Fibroblast of the conjunctiva (primary cell): ENCODE measurements at regions not wholly inside any gene's neighbourhood (a gene's known extent, or its start where the extent isn't known, plus 50 kb on each side); places are given as distances from the start of the nearest gene placed in this dataset.
"Not testable (repeated sequence)": the region's sequence is repeated elsewhere in the genome, so short reads cannot be mapped to it uniquely, and the experiment has no call there.

Source experiments
- DNase-seq: peaks from one replicate; pipeline ENCODE4 v3.0.0-alpha.2; 2010; ENCODE audit warnings: low read depth

GRCh38 chr2:217366266-217366895 lies 506.5 kb upstream of the TNP1 start:
- DNase-seq: no peak

- DNase-seq: no peak
Measured at GRCh38 chr2:217365656-217366055, 505.8 kb upstream of the TNP1 start.

GRCh38 chr2:217364224-217364623 lies 504.4 kb upstream of the TNP1 start:
- DNase-seq: no peak

- no peak for DNase-seq
Measured at GRCh38 chr2:217363470-217363869, 503.6 kb upstream of the TNP1 start.

- no peak for DNase-seq
Measured at GRCh38 chr2:217362710-217363109, 502.8 kb upstream of the TNP1 start.

- DNase-seq: no peak
Measured at GRCh38 chr2:217362286-217362685, 502.4 kb upstream of the TNP1 start.

- no peak for DNase-seq
Measured at GRCh38 chr2:217361483-217361880, 501.6 kb upstream of the TNP1 start.

- no peak for DNase-seq
Measured at GRCh38 chr2:217360781-217361482, 501.1 kb upstream of the TNP1 start.

GRCh38 chr2:217360111-217360510 lies 500.2 kb upstream of the TNP1 start:
- no peak for DNase-seq

- no peak for DNase-seq
Measured at GRCh38 chr2:217357886-217358620, 498.2 kb upstream of the TNP1 start.

- no peak for DNase-seq
Measured at GRCh38 chr2:217356781-217357180, 496.9 kb upstream of the TNP1 start.

GRCh38 chr2:217356142-217356541 lies 496.3 kb upstream of the TNP1 start:
- no peak for DNase-seq

GRCh38 chr2:217353591-217353990 lies 493.7 kb upstream of the TNP1 start:
- DNase-seq: no peak

GRCh38 chr2:217351378-217351777 lies 491.5 kb upstream of the TNP1 start:
- no peak for DNase-seq

- no peak for DNase-seq
Measured at GRCh38 chr2:217349251-217349650, 489.4 kb upstream of the TNP1 start.

GRCh38 chr2:217347630-217348029 lies 487.8 kb upstream of the TNP1 start:
- not testable (repeated sequence) for DNase-seq

GRCh38 chr2:217346043-217346442 lies 486.2 kb upstream of the TNP1 start:
- DNase-seq: not testable (repeated sequence)

GRCh38 chr2:217340899-217341298 lies 481.0 kb upstream of the TNP1 start:
- DNase-seq: no peak

GRCh38 chr2:217340176-217340575 lies 480.3 kb upstream of the TNP1 start:
- no peak for DNase-seq

- no peak for DNase-seq
Measured at GRCh38 chr2:217339753-217340152, 479.9 kb upstream of the TNP1 start.

GRCh38 chr2:217338306-217338916 lies 478.5 kb upstream of the TNP1 start:
- DNase-seq: no peak

- no peak for DNase-seq
Measured at GRCh38 chr2:217337771-217338170, 477.9 kb upstream of the TNP1 start.

- DNase-seq: no peak
Measured at GRCh38 chr2:217336694-217337093, 476.8 kb upstream of the TNP1 start.
